SK-N-SH treated with all-trans-retinoic acid at 6 μM for 48 hours (cell line): ENCODE measurements at regions not wholly inside any gene's neighbourhood (a gene's known extent, or its start where the extent isn't known, plus 50 kb on each side); places are given as distances from the start of the nearest gene placed in this dataset.

ENCODE experiments used
- BACH2 ChIP-seq: fragments of 250-450 bp; sonication (Bioruptor Pico); IDR thresholded peaks from 2 replicates; pipeline ENCODE4 v1.9.0; 2021; ENCODE audit warnings: mild to moderate bottlenecking, borderline replicate concordance
- CSDC2 ChIP-seq: fragments of 250-450 bp; sonication (Bioruptor Pico); IDR thresholded peaks from 2 replicates; pipeline ENCODE4 v1.5.0; 2020; ENCODE audit warnings: mild to moderate bottlenecking, moderate library complexity
- OSR1 ChIP-seq: fragments of 250-450 bp; sonication (Bioruptor Pico); IDR thresholded peaks from 2 replicates; pipeline ENCODE4 v1.8.0; 2022; ENCODE audit warnings: moderate library complexity, mild to moderate bottlenecking, inconsistent platforms
- PATZ1 ChIP-seq: fragments of 250-450 bp; sonication (Bioruptor Pico); IDR thresholded peaks from 2 replicates; pipeline ENCODE4 v1.8.0; 2020; ENCODE audit warnings: mild to moderate bottlenecking, moderate library complexity, borderline replicate concordance
- RARB ChIP-seq: fragments of 250-450 bp; sonication (Bioruptor Pico); IDR thresholded peaks from 2 replicates; pipeline ENCODE4 v1.8.0; 2021; ENCODE audit warnings: mild to moderate bottlenecking, moderate library complexity
- ZFP30 ChIP-seq: fragments of 450-650 bp; formaldehyde crosslinking; IDR thresholded peaks from 2 replicates; pipeline ENCODE4 v1.5.0; 2022; ENCODE audit warnings: mild to moderate bottlenecking, moderate library complexity
- ZNF565 ChIP-seq: fragments of 450-650 bp; formaldehyde crosslinking; conservative IDR thresholded peaks from 2 replicates; pipeline ENCODE4 v1.5.0; 2020; ENCODE audit warnings: low read depth, mild to moderate bottlenecking, moderate library complexity

- TF ChIP-seq CSDC2 (CRISPR knock-in tag) (no peak), BACH2 (CRISPR knock-in tag) (no peak), PATZ1 (CRISPR knock-in tag) (no peak), OSR1 (CRISPR knock-in tag) (no peak), RARB (CRISPR knock-in tag) (no peak), ZNF565 (CRISPR knock-in tag) (no peak), ZFP30 (CRISPR knock-in tag) (no peak)
Observed at GRCh38 chr2:220980966-220981675, 591.0 kb downstream of the EPHA4 start.
